Activated CD4-positive, alpha-beta T cell treated with anti-CD3 and anti-CD28 coated beads for 36 hours (primary cell): ENCODE measurements at regions not wholly inside any gene's neighbourhood (a gene's known extent, or its start where the extent isn't known, plus 50 kb on each side); places are given as distances from the start of the nearest gene placed in this dataset.
"Not testable (repeated sequence)": the region's sequence is repeated elsewhere in the genome, so short reads cannot be mapped to it uniquely, and the experiment has no call there.

Source experiments
- ATAC-seq: fragments of 200-7000 bp; cut with Tn5 transposase; one replicate; pipeline ENCODE4 v1.10.0; 2021; ENCODE audit warnings: mild to moderate bottlenecking, moderate library complexity
- CTCF ChIA-PET: fragments of 350-600 bp; sonication (Branson Sonifier 250); formaldehyde crosslinking; loops from one replicate; lab custom pipeline; 2021; ENCODE audit warnings: antibody characterized with exemption; lab: Charles Lee
- POLR2A ChIA-PET: fragments of 350-600 bp; sonication (Branson Sonifier 250); formaldehyde crosslinking; loops from one replicate; lab custom pipeline; 2021; ENCODE audit warnings: antibody characterized with exemption, inconsistent platforms; lab: Charles Lee
- DNase-seq: peaks from one replicate; pipeline ENCODE4 v3.0.0-alpha.2; 2020
- H3K27ac Mint-ChIP-seq: one replicate; pipeline ENCODE4 v1.8.0; 2021; ENCODE audit warnings: mixed read lengths
- H3K27me3 Mint-ChIP-seq: one replicate; pipeline ENCODE4 v1.8.0; 2021; ENCODE audit warnings: mixed read lengths
- H3K36me3 Mint-ChIP-seq: one replicate; pipeline ENCODE4 v1.8.0; 2021; ENCODE audit warnings: low read depth, mixed read lengths
- H3K4me1 Mint-ChIP-seq: one replicate; pipeline ENCODE4 v1.8.0; 2021; ENCODE audit warnings: mixed read lengths
- H3K4me3 Mint-ChIP-seq: one replicate; pipeline ENCODE4 v1.8.0; 2021; ENCODE audit warnings: mild to moderate bottlenecking, moderate library complexity, mixed read lengths
- H3K9me3 Mint-ChIP-seq: one replicate; pipeline ENCODE4 v1.8.0; 2021; ENCODE audit warnings: low read depth, mixed read lengths
- intact Hi-C, 2 experiments: fragments of 100-400 bp; cut with DNase I in 1 of 2; cut with micrococcal nuclease in 1 of 2; formaldehyde crosslinking; loops; one replicate each; pipeline versions ENCODE4 v1.14.2 to v1.15.1; 2022 to 2024; cut with DNase I, micrococcal nuclease

DNA sequence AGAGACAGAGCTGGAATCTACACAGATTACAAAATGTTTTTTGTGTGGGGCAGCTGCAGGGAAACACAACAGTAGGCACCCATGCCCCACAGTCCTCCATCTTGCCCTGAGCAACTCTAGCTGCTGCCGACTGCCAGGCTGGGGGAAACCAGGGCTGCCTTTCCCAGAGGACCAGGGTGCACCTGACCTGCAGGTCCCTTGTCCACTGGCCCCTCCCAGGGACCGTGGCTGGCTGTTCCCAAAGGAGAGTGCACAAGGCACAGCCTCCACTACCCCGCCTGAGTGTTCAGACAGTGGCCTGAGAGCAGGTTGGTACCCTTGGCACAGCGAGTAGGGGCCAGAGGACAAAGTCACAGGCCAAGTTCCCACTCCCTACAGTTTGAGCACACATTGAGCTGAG is 181.8 kb downstream of the BARX2 start:
- peaks cover 2% of the 10 kb centered on the region for H3K9me3 Mint-ChIP-seq
- intact Hi-C loops, result no loop called here
- no peaks in the 10 kb centered on the region for H3K36me3 Mint-ChIP-seq
- H3K4me1 Mint-ChIP-seq, result no peaks in the 10 kb centered on the region
- CTCF ChIA-PET, result interaction anchor here (0.6 to 1.0 kb wide), 3 partner anchors 9 to 191 kb away, joined by 3 to 5 read pairs (median 3); no protein-coding TSS in a partner anchor
- POLR2A ChIA-PET, result no interaction called here
- peaks cover 11% of the 10 kb centered on the region for H3K27me3 Mint-ChIP-seq
- no peak overlapping the region for H3K4me3 Mint-ChIP-seq
- ATAC-seq, result no peak
- no peak for DNase-seq
- no peak overlapping the region for H3K27ac Mint-ChIP-seq

DNA sequence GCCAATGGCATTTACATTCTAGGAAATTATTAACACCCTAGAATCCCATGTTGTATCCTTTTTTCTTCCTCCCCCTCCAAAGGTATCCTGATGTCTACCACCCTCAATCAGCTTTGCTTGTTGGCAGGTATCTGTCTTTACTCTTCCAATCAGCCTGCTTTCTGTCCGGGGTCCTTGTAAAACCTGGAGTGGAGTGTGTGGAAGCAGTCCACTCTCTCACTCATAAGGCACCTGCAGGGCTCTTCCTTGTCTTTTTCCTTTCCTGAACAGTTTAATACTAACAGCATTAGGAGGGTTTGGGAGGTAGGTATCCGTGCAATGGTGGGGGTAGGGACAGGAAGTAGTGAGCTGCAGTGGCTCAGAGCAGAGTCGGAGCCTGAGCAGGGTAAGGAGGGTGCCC is 193.4 kb downstream of the BARX2 start:
- POLR2A ChIA-PET, result no interaction called here
- no peaks in the 10 kb centered on the region for H3K36me3 Mint-ChIP-seq
- no peak for ATAC-seq
- no peaks in the 10 kb centered on the region for H3K27me3 Mint-ChIP-seq
- intact Hi-C loops, result no loop called here
- H3K4me3 Mint-ChIP-seq, result no peak overlapping the region
- DNase-seq, result no peak
- no peaks in the 10 kb centered on the region for H3K4me1 Mint-ChIP-seq
- H3K9me3 Mint-ChIP-seq, result peaks cover 21% of the 10 kb centered on the region
- no peak overlapping the region for H3K27ac Mint-ChIP-seq
- CTCF ChIA-PET, result no interaction called here

DNA sequence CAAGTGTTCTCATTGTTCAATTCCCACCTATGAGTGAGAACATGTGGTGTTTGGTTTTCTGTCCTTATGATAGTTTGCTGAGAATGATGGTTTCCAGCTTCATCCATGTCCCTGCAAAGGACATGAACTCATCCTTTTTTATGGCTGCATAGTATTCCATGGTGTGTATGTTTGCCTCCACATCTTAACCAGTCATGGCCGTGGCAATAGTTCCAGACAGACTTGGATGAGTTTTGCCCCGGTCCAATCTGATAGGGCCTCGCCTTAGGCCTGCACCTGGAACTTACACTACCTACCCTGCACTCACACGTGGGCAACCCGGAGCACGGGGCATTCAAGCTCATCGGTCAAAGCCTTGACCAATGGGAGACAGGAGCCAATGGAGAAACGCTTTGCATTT is 197.0 kb downstream of the BARX2 start:
- H3K4me1 Mint-ChIP-seq, H3K27ac Mint-ChIP-seq, H3K27me3 Mint-ChIP-seq, ATAC-seq, POLR2A ChIA-PET, H3K4me3 Mint-ChIP-seq, DNase-seq, intact Hi-C loops, H3K36me3 Mint-ChIP-seq: not testable (repeated sequence)
- CTCF ChIA-PET, result interaction anchor here (0.6 to 0.9 kb wide), 3 partner anchors 15 to 198 kb away, joined by 3 read pairs; no protein-coding TSS in a partner anchor
- H3K9me3 Mint-ChIP-seq, result peaks cover 26% of the 10 kb centered on the region

DNA sequence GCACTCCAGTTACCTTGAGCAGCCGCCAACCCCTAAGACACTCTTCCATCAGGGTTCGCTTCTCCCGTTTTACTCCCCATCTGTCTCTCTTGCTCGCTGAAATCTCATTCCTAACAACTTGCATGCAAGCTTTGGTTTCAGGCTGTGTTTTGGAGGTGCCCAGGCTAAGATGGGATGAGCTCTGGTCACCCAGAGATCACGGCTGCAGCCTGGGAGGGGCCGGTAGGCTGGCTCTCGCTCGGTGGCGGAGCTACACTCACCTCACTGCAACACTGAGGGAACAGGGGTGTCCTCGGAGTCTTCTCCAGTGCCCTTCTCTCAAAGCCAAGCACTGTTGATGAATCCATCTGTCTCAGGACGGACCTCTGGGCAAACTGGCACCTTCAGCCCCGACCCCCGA is 197.5 kb downstream of the BARX2 start:
- H3K27ac Mint-ChIP-seq, result no peak overlapping the region

DNA sequence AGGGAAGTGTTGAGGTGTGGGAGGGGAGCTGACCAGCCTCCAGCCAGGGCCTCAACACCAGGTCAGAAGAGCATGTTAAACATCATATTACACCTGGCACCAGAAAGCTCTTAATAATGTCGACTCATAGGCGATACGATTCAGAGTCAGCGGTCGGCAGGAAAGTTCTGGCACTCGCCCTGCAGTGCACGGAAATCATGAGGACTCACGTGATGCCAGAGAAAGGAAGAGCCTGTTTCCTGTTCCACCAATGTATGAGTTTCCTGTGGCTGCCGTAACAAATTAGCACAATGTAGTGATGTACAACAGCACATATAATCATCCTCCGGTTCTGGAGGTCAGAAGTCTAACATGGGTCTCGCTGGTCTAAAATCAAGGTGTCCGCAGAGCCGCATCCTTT is 198.8 kb downstream of the BARX2 start:
- H3K4me1 Mint-ChIP-seq, result no peaks in the 10 kb centered on the region
- no peak for DNase-seq
- ChIA-PET POLR2A (interaction anchor here (0.7 kb wide), 1 partner anchor 62 kb away, joined by 4 read pairs; no protein-coding TSS in a partner anchor), CTCF (no interaction called here)
- peaks cover 6% of the 10 kb centered on the region for H3K27me3 Mint-ChIP-seq
- H3K36me3 Mint-ChIP-seq, result no peaks in the 10 kb centered on the region
- no peak overlapping the region for H3K4me3 Mint-ChIP-seq
- no peak overlapping the region for H3K27ac Mint-ChIP-seq
- intact Hi-C loops, result no loop called here
- no peak for ATAC-seq
- H3K9me3 Mint-ChIP-seq, result peaks cover 16% of the 10 kb centered on the region

More for the DNA sequence above, 197.5 kb downstream of the BARX2 start:
- ATAC-seq, result no peak
- intact Hi-C loops, result no loop called here
- peaks cover 26% of the 10 kb centered on the region for H3K9me3 Mint-ChIP-seq
- peaks cover 6% of the 10 kb centered on the region for H3K27me3 Mint-ChIP-seq
- no peak overlapping the region for H3K4me3 Mint-ChIP-seq
- no peaks in the 10 kb centered on the region for H3K4me1 Mint-ChIP-seq
- ChIA-PET POLR2A (no interaction called here), CTCF (interaction anchor here (0.6 to 0.9 kb wide), 3 partner anchors 52 to 209 kb away, joined by 3 read pairs; no protein-coding TSS in a partner anchor)
- H3K36me3 Mint-ChIP-seq, result no peaks in the 10 kb centered on the region
- no peak for DNase-seq

DNA sequence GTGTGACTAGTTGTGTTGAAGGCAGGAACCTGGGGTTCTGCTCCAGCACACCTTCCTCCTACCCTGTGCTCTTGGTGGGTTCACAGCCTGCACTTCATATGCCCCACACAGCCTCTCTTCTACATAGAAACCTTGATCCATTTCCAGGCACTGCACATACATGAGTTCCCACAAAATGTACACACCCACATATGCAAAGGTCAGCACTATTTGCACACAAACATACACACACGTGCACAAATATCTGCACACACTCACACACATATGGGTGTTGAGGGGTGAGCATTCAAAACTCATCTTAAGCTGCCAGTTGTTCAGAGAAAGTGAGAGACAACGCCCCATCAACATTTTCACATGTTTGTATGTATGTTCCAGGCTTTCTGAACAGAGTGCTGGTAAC is 201.0 kb downstream of the BARX2 start:
- Mint-ChIP-seq H3K4me3 (no peak overlapping the region), H3K36me3 (no peaks in the 10 kb centered on the region), H3K27me3 (peaks cover 6% of the 10 kb centered on the region), H3K9me3 (peaks cover 6% of the 10 kb centered on the region), H3K4me1 (no peaks in the 10 kb centered on the region), H3K27ac (no peak overlapping the region)
- DNase-seq (no peak), ATAC-seq (no peak)
- intact Hi-C loops, result no loop called here
- ChIA-PET CTCF (no interaction called here), POLR2A (no interaction called here)

DNA sequence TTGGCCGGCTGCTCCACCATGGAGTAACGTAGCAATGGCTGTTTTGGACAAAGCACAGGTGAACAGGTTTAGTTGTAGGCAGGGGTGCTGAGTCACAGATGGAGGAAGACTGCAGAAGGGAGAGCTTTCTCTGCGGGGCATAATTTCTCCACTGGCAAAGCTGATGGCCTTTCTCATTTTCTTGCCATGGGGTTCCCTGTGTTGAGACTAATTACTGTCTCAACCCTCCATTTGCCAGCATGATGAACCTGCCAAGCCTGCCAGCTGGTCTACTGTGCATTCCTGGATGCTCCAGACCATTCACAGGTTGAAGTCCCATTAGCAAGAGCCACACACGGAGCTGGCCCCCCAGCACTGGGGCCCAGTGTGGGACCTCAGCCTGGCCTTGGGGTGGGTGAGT is 202.4 kb downstream of the BARX2 start:
- DNase-seq (no peak), ATAC-seq (no peak)
- Mint-ChIP-seq H3K4me3 (no peak overlapping the region), H3K4me1 (no peaks in the 10 kb centered on the region), H3K36me3 (no peaks in the 10 kb centered on the region), H3K9me3 (peaks cover 6% of the 10 kb centered on the region), H3K27me3 (peaks cover 9% of the 10 kb centered on the region), H3K27ac (no peak overlapping the region)
- CTCF ChIA-PET, result no interaction called here
- POLR2A ChIA-PET, result no interaction called here
- intact Hi-C loops, result no loop called here

DNA sequence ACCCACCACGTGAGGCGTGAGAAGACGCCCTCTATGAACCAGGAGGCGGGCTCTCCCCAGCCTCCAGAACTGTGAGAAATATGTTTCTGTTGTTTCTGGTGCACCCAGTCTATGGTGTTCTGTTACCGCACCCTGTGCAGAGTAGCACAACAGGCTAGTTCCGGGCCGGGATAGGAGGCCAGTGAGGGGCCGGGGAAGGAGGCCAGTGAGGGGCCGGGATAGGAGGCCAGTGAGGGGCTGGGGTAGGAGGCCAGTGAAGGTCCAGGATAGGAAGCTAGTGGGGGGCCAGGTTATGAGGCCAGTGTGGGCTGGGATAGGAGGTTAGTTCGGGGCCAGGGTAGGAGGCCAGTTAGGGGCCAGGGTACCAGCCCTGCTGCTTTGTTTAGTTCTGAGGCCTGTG is 204.6 kb downstream of the BARX2 start:
- Mint-ChIP-seq H3K9me3 (no peaks in the 10 kb centered on the region), H3K27ac (no peak overlapping the region), H3K27me3 (peaks cover 6% of the 10 kb centered on the region), H3K4me1 (no peaks in the 10 kb centered on the region), H3K36me3 (no peaks in the 10 kb centered on the region), H3K4me3 (no peak overlapping the region)
- no peak for DNase-seq
- intact Hi-C loops, result no loop called here
- ChIA-PET CTCF (no interaction called here), POLR2A (no interaction called here)
- no peak for ATAC-seq

DNA sequence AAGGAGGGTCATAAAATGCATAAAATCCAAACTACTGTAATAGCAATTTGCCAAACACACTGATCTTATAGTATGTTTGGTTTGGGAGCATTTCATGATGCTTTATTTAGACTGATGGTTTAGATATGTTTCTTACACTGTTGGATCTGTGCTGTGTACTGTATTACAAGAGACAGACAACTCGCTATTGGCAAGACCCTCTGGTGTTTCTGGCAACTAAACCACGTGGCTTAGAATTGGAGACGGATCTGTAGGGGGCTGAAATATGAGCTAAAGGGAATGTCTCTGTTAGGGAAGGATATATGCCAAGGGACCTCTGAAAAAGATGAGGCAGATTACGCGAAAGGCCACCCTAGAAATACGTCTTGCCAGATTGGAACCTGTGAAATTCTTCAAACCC is 208.7 kb downstream of the BARX2 start:
- ATAC-seq (no peak), DNase-seq (no peak)
- H3K4me3 Mint-ChIP-seq, result no peak overlapping the region
- ChIA-PET POLR2A (no interaction called here), CTCF (no interaction called here)
- intact Hi-C loops, result no loop called here
- H3K27me3 Mint-ChIP-seq, result peaks cover 8% of the 10 kb centered on the region
- no peaks in the 10 kb centered on the region for H3K36me3 Mint-ChIP-seq
- no peaks in the 10 kb centered on the region for H3K9me3 Mint-ChIP-seq
- no peaks in the 10 kb centered on the region for H3K4me1 Mint-ChIP-seq
- H3K27ac Mint-ChIP-seq, result no peak overlapping the region

DNA sequence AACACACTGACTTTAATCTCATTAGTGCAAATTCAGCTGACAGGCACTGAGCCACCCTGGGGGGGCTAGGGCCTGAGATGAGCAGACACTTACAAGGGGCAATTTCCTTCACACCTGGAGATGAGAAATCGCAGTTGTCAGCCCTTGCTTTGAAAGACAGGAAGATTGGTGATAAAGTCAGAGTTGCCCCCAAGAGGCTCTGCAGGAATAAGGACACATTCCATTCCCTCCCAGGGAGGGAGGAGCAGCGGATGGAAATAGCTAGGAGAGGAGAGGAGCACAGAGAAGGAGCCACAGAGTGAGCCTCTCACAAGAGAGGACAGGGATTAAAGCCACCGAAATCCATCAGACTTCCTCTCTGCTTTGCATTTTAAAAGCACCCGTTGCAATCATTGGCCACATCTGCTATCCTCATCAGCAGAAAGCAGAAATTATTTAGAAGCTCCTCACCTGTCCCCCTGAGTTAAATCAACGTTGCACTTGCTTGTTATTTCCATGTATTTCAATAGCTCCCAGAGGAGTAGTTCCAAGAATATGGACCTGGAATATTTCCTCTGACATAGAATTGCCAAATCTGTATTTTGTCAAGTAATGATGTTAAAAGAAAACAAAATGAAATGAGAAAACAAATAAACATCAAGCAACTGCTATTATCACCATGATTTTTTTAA is 213.7 kb downstream of the BARX2 start:
- H3K27me3 Mint-ChIP-seq, result peaks cover 9% of the 10 kb centered on the region
- POLR2A ChIA-PET, result no interaction called here
- no peaks in the 10 kb centered on the region for H3K36me3 Mint-ChIP-seq
- no peaks in the 10 kb centered on the region for H3K4me1 Mint-ChIP-seq
- no peak for DNase-seq
- CTCF ChIA-PET, result no interaction called here
- ATAC-seq, result no peak
- H3K4me3 Mint-ChIP-seq, result no peak overlapping the region
- intact Hi-C loops, result no loop called here
- no peaks in the 10 kb centered on the region for H3K9me3 Mint-ChIP-seq
- H3K27ac Mint-ChIP-seq, result no peak overlapping the region

DNA sequence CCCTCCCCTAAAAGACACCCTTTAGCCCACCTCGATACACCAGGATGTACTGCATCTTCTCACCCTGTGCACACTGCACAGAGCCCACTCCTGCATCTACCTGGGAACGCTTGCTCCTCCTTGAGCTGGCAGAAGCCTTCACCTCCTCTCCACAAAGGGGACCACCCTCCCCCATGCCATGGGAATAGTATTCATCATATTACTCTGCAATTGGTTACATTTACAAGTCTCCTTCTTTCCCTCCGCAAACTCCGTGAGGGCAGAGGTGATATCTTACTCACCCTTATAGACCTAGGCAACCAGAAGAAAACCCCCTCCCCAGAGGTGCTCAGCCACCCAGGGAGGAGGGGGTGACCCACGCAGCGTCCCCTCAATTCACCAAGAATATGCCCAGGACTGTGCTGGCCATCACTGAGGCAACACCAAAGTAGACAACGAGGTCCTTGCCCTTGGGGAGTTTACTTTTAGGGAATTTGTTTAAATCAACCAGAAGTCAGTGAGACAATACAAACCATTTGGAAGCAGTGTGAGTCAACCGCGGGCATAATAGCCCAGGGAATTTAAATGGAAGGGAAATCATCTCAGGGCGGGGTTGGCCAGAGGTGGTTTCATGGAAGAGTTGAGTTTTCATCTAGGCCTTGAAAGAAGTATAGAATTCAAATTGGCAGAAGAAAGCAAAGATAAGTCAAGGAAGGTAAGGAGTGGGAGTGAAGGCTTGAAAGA is 214.5 kb downstream of the BARX2 start:
- POLR2A ChIA-PET, result no interaction called here

More for the DNA sequence above, 214.5 kb downstream of the BARX2 start:
- H3K27me3 Mint-ChIP-seq, result peaks cover 9% of the 10 kb centered on the region
- H3K4me3 Mint-ChIP-seq, result no peak overlapping the region
- no peak for ATAC-seq
- H3K4me1 Mint-ChIP-seq, result no peaks in the 10 kb centered on the region
- CTCF ChIA-PET, result no interaction called here
- intact Hi-C loops, result no loop called here
- no peaks in the 10 kb centered on the region for H3K9me3 Mint-ChIP-seq
- DNase-seq, result no peak
- H3K27ac Mint-ChIP-seq, result no peak overlapping the region
- H3K36me3 Mint-ChIP-seq, result no peaks in the 10 kb centered on the region
